BE2C (cell line): ENCODE measurements at regions not wholly inside any gene's neighbourhood (a gene's known extent, or its start where the extent isn't known, plus 50 kb on each side); places are given as distances from the start of the nearest gene placed in this dataset.

Experiments used
- DNase-seq: peaks from one replicate; pipeline ENCODE4 v3.0.0-alpha.2; 2020
- H3K27me3 ChIP-seq: fragments of 250-450 bp; sonication (Bioruptor Pico); 2 replicates; pipeline ENCODE4 v1.5.1; 2020; ENCODE audit warnings: mild to moderate bottlenecking
- H3K36me3 ChIP-seq: fragments of 250-450 bp; sonication (Bioruptor Pico); 2 replicates; pipeline ENCODE4 v1.5.1; 2020; ENCODE audit warnings: mild to moderate bottlenecking
- H3K4me1 ChIP-seq: fragments of 250-450 bp; sonication (Bioruptor Pico); 2 replicates; pipeline ENCODE4 v1.5.1; 2020
- H3K4me3 ChIP-seq: 2 replicates; pipeline ENCODE4 v1.5.1; 2011; ENCODE audit warnings: low read depth, low read length
- H3K9me3 ChIP-seq: fragments of 250-450 bp; sonication (Bioruptor Pico); 2 replicates; pipeline ENCODE4 v1.5.1; 2020
- CTCF ChIP-seq: IDR thresholded peaks from 2 replicates; pipeline ENCODE4 v1.5.1; 2012; ENCODE audit warnings: mild to moderate bottlenecking, low read depth, low read length

GRCh38 chr20:39109933-39110818 is 148.0 kb downstream of the DHX35 start:
- Histone ChIP-seq H3K4me1 (no peaks in the 10 kb centered on the region; the same call in 1 of the 2 replicates), H3K4me3 (no peak overlapping the region), H3K27me3 (peaks cover 9% of the 10 kb centered on the region), H3K36me3 (no peaks in the 10 kb centered on the region), H3K9me3 (no peaks in the 10 kb centered on the region)
- DNase-seq: no peak
- TF ChIP-seq CTCF: no peak

DNA sequence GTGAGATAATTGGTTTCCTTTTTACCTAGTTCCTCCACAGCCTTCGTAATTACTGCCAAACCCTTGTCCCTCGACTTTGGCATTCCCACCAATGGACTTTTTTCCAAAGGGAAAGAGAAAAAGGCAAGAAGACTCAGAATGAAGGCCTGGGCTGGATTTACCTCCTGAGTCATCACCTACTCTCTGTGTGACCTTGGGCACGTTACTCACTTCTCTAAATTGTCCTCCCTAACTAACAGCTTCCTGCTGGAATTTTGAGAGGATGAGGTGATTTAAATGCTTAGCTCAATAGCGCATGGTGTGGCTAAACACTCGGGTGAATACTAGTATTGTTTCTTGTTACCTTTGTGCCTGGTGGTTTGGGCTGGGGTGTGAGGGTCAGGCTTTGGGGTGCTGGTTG is 146.6 kb downstream of the DHX35 start:
- peaks cover 9% of the 10 kb centered on the region for H3K27me3 ChIP-seq
- no peaks in the 10 kb centered on the region; the same call in 1 of the 2 replicates for H3K4me1 ChIP-seq
- no peaks in the 10 kb centered on the region for H3K9me3 ChIP-seq
- TF ChIP-seq CTCF: no peak
- DNase-seq: no peak
- H3K36me3 ChIP-seq: no peaks in the 10 kb centered on the region
- no peak overlapping the region for H3K4me3 ChIP-seq

- DNase-seq: no peak
- H3K4me1 ChIP-seq: no peaks in the 10 kb centered on the region
- peaks cover 9% of the 10 kb centered on the region for H3K27me3 ChIP-seq
- no peak overlapping the region for H3K4me3 ChIP-seq
- H3K36me3 ChIP-seq: no peaks in the 10 kb centered on the region
- no peaks in the 10 kb centered on the region for H3K9me3 ChIP-seq
- no peak for TF ChIP-seq CTCF
Measured at GRCh38 chr20:39107741-39108140, 145.6 kb downstream of the DHX35 start.

GRCh38 chr20:39106791-39107190 is 144.6 kb downstream of the DHX35 start:
- H3K27me3 ChIP-seq: peaks cover 9% of the 10 kb centered on the region
- DNase-seq: no peak
- H3K9me3 ChIP-seq: no peaks in the 10 kb centered on the region
- no peak overlapping the region for H3K4me3 ChIP-seq
- no peaks in the 10 kb centered on the region for H3K36me3 ChIP-seq
- no peak for TF ChIP-seq CTCF
- H3K4me1 ChIP-seq: no peaks in the 10 kb centered on the region

GRCh38 chr20:39105551-39105950 is 143.4 kb downstream of the DHX35 start:
- H3K27me3 ChIP-seq: peaks cover 2% of the 10 kb centered on the region
- DNase-seq: no peak
- H3K36me3 ChIP-seq: no peaks in the 10 kb centered on the region
- H3K4me3 ChIP-seq: no peak overlapping the region
- no peaks in the 10 kb centered on the region for H3K4me1 ChIP-seq
- H3K9me3 ChIP-seq: no peaks in the 10 kb centered on the region
- peak; percentile 21; the same call in 1 of the 2 replicates for TF ChIP-seq CTCF

DNA sequence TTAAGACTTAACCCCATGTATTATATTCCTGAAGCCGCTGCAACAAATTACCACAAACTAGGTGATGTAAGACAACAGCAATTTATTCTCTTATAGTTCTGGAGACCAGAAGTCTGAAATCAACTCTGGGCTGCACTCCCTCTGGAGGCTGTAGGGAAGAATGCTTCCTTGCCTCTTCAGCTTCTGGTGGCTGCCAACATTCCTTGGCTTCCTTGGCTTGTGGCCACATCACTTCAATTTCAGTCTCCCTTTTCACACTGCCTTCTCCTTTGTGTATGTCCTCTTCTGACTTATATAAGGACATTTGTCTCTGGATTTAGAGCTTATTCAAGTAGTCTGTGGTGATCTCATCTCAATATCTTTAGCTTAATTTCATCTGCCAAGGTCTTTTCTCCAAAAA is 141.6 kb downstream of the DHX35 start:
- no peaks in the 10 kb centered on the region for H3K27me3 ChIP-seq
- TF ChIP-seq CTCF: no peak
- H3K4me3 ChIP-seq: no peak overlapping the region
- H3K9me3 ChIP-seq: no peaks in the 10 kb centered on the region
- no peaks in the 10 kb centered on the region for H3K36me3 ChIP-seq
- no peak for DNase-seq
- no peaks in the 10 kb centered on the region for H3K4me1 ChIP-seq
